GM18502 (cell line): ENCODE measurements at regions not wholly inside any gene's neighbourhood (a gene's known extent, or its start where the extent isn't known, plus 50 kb on each side); places are given as distances from the start of the nearest gene placed in this dataset.
"Not testable (repeated sequence)": the region's sequence is repeated elsewhere in the genome, so short reads cannot be mapped to it uniquely, and the experiment has no call there.

Source experiments
- ATAC-seq: cut with Tn5 transposase; IDR thresholded peaks from one replicate; pipeline ENCODE4 v1.9.1; 2021; ENCODE audit warnings: mild to moderate bottlenecking; ENCODE audit not compliant: unreplicated experiment, poor library complexity

DNA sequence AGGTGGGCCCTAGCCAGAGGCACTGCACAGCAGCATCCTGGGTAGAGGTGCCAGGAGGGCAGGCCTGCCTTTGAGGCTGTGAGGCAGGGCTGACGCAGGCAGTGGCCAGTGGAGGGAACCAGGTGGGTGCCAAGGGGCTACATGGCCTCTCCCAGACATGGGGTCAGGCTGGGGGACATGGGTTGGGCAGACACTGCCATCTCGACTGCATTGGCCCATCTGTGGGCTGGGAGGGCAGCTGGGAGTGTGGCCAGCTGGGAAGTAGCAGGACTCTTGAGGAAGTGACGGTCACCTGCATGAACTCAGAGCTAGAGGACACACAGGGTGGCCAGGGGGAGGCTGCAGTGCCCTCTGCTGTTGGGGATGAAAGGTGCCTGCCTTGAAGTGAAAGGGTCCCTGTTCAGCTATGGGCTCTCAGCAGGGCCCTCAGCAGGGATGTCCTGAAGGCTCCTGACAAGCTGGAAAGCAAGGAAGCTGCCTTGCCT is 294.6 kb downstream of the CCDC74A start:
- not testable (repeated sequence) for ATAC-seq

DNA sequence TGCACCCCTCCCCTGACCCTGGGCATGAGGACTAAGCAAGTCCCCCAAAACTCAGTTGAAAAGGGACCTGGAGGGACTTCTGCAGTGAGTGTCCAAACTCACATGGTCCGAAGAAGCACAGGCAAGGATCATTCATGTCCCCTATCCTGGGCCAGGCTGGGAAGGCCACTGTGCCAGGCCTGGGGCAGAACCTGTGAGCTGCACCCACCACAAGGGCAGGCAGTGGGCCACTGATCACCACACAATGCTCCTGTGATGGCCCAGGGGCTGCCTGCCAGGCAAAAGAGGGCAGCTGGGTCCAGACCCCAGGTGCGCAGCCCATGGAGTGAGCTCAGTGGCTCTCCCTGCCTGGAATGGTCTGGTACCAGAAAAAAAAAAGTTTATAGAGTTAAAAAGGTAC is 295.4 kb downstream of the CCDC74A start:
- ATAC-seq: not testable (repeated sequence)

DNA sequence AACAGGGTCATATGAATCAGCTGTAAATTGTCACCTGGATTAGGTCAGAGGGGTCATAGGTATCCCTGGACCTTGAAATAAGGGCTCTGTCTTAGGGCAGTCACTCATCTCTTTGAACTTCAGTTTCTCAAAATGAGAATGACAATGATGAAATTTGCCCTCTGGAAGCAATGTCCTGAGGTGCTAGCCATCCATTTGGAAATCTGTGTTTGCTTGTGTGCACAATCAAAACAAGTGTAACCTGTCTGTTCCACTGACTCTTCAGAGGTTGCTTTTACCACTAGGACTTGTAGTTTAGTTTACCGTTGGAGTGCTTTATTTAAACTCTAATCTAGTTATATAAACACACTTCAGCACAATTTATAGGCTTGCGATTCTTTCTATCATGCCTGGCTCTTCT is 297.3 kb downstream of the CCDC74A start:
- ATAC-seq: not testable (repeated sequence)

DNA sequence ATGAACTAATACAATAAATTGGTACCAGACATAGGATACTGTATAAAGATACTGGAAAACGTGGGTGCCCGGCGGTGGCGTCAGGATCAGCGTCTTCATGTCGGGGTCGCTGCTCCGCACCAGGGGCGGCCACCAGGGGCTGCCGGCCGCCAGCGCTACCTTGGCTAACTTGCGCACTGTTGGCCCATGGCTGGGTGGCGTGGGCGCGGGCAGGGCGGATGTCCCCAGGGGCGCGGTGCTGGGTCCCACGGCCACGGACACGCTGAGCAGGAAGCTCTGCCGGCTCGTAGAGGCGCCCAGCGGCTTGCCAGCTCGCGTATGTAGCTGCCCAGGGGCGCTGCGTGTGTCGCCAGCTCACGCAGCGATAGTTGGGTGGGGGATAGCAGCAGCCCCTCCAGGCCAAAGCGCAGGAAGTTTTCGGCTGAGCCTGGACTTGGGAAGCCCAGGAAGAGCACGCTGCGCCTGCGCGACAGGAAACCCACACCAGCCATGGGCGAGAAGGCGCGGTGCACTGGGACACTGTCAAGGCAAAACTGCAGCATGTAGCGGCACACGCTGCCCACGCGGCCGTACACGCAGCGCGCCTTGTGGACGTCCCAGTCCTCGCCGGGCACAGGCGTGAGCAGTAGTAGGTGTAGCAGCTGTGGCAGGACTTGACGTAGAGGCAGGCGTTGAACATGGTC is 299.9 kb downstream of the CCDC74A start:
- no peak for ATAC-seq

DNA sequence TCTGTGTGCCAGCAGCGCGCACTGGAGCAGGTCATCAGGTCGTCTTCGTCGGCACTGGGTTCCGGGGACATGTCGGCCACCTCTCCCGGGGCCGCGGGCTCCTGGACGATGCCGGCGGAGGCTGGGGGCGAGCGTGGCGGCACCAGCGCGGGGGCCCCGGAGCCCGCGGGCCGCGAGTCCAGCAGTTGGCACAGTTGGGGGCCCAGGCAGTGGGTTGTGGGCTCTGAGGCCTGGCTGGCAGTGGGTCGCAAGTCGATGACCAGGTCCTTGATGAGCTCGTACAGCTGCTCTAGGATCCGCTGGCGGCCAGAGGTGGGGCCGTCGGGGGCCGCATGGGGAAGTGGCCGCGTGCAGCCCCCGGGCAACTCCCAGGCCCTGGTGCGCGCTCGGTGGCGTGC is 300.5 kb downstream of the CCDC74A start:
- ATAC-seq: no peak

DNA sequence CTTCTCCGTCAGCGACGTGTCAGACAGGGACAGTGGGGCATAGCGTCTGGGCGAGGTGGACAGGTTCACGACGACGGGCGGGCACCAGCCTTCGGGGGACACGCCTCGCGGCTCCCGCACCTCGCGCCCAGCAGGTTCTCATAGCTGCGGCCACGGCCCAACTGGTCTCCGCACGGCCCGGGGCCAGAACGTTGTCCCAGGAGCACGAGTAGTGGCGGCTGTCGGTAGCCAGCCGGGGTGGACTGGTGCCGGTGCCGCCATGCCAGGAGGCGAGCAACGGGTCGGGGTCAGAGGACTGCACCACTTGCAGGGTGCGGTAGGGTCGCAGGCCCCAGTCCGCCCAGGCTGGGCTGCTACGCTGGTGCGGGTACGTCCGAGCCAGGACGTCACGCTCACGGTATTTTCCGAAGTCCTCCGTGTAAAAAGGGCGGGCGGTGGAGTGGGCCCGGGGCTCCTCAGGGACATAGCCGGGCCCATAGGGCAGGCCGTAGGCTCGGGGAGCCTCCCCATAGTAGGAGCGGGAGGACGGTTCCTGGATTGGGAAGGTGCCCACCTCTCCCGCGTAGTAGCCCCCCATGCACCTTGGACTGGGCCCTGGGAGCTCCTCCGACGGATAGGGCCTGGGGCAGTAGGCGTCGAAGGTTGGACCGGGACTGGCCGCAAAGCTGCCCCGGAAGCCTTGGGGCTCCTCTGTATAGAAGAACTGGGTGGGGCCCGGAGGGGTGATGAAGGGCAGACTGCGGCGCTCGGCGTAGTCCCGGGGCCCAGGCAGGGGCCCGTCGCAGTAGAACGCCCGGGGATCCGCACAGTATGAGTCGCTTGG is 301.2 kb downstream of the CCDC74A start:
- ATAC-seq: not testable (repeated sequence)

DNA sequence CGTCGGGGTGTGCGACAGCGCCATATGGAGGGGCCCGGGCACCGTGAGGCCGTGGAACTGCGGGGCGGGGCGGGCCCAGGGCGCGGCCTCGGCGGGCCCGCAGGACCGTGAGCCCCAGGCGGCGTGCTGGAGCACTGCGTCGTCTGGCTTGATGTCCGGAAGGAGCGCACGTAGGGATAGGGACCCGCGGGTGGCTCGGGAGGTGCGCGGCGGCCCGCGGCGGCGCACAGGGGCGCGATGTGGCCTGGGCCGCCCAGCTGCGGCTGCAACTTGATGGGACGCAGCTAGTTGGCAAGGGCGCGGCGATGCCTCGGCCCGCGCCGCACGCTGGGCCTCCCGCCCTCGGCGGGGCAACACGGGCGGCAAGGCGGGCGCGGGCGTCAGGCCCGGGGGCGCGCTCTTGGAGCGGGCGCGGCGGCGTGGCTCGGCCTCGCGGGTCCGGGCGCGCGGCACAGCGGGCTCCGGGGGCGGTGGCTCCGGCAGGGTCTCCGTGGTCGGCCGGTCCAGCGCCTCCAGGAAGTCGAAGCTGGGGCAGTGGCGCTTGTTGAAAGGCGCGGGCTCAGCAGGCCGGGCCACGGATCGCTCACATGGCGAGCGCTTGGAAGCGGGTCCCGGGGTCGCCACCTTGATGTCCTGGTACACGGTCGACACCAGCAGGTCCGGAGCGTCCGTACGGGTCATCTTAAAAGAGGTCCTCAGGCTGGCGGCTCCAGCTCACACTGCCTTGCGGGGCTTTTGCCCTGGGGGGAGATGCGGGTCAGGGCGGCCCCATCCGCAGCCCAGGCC is 302.0 kb downstream of the CCDC74A start:
- ATAC-seq: not testable (repeated sequence)

DNA sequence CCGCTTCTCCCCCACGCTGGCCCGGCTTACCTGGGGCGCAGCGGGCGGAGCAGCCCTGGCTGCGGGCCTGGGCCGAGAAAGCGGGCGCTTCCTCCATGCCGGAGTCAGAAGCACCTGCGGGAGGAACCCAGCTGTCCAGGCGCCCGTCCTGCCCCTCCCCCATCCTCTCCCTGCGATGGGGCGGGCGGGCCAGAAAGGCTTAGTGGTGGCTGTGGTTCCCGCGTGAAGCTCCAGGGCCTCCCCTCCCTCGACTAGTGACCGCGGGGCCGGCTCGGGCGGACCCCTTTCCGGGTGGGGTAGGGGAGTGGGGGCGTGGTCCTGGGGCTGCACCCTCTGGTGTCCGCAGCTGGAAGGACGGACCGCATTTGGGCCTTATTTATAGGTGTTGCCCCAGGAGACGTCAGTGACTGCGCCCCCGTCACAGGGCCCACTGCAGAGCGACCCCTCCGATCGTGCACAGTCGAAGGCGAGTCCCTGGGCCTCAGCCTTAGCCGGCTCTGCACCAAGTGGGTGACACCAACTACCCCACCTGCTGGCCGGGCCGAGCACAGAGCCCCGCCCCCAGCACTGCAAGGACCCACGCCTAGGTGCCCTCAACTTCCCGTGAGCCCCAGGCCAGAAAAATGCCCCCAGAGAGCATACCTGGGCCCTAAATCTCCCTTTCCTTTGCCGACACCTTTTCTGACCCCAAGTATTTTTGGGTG is 302.7 kb downstream of the CCDC74A start:
- ATAC-seq: not testable (repeated sequence)

DNA sequence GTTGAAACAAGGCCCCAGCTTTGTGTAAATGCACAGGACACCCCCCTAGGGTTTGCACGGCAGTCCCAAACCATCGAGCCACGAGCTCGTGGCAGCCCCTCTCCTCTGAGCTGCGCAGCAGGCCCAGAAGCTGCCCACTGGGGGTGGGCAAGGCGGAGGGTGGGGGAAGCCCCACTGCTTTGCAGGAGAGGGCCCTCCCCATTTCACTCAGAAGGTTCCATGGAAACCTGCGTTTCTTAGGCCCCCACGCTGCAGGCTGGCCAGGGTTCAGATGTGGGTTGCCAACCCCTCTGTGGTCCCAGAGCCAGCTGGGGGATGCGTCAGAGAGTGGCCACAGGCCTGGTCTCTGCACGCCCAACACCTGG is 303.2 kb downstream of the CCDC74A start:
- ATAC-seq: not testable (repeated sequence)

DNA sequence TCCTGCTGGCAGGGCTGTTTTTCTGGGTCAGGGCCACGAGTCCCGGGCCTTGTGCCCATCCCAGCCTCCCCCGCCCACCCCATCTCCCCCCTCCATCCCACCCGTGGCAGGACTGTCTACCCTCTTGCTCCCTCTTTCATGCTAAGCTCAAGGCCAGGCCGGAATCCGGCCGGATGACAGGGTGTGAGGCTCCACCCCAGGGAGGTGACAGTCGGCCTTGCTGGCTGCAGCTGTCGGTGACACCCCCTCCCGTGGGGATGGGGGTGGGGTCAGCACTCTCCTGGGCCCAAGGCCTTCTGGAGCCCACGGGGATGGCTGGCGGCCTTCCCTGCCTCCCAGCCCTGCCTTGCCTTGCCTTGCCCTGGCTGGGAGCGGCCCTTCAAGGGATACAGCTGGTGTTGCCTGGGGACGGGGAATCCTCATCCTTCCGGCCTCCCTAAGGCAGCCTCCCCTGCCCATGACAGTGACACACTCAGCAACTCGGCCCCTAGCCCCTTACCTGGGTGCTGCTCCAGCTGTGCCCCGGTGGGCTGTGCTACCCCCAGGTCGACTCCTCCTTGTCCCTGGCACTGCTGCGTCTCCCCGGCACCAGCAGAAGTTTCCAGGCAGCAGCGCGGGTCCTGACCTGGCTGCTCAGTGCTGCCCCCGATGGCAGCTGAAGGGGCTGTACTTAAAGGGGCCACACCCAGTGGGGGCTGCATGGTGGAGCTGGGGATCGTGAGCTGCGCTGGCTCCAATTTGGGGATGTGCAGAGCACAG is 303.9 kb downstream of the CCDC74A start:
- peak; percentile 62 for ATAC-seq

DNA sequence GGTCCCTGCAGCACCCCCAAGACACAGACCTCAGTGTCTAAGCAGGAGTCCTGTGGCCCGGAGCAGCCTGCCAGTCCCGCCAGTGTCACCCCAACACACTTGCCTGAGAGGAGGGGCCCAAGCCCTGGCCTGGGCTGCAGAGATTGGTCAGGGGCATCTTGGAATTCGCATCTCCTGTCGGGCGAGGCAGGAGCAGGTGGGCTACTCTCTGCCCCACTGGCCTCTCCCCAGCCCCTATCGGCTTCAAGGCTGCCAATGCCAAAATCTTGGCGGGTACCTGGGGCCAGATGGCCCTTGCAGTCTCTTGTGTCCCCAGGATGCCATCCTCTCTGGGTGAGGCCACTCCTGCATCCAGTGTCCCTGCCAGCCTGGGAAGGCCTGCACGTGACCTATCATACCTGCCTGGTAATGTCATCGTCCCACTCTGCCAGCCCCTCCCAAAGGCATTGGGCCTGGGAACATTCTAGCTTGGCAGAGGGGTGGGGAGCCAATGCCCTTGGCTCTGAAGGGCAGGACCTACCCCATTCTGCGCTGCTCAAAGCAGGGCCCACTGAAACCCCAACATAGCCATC is 304.6 kb downstream of the CCDC74A start:
- ATAC-seq: not testable (repeated sequence)

DNA sequence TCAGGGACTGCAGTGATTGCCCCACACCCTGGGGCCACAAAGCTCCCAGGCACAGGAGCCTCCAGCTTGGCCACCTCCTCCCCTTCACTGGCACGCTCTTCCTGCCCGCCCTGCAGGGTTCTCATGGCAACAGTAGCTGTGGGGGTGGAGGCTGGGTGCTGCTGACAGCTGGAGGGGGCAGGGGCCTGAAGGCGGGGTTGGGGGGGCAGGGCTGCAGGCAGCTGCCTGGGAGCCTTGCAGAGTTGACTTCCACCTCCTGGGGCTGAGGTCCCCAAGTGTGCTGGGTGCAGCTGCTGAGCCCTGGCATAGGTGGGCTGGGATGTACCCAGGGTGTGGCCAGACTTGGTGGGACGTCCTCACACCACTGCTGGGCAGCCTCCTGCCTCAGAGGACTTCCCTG is 305.2 kb downstream of the CCDC74A start:
- not testable (repeated sequence) for ATAC-seq

DNA sequence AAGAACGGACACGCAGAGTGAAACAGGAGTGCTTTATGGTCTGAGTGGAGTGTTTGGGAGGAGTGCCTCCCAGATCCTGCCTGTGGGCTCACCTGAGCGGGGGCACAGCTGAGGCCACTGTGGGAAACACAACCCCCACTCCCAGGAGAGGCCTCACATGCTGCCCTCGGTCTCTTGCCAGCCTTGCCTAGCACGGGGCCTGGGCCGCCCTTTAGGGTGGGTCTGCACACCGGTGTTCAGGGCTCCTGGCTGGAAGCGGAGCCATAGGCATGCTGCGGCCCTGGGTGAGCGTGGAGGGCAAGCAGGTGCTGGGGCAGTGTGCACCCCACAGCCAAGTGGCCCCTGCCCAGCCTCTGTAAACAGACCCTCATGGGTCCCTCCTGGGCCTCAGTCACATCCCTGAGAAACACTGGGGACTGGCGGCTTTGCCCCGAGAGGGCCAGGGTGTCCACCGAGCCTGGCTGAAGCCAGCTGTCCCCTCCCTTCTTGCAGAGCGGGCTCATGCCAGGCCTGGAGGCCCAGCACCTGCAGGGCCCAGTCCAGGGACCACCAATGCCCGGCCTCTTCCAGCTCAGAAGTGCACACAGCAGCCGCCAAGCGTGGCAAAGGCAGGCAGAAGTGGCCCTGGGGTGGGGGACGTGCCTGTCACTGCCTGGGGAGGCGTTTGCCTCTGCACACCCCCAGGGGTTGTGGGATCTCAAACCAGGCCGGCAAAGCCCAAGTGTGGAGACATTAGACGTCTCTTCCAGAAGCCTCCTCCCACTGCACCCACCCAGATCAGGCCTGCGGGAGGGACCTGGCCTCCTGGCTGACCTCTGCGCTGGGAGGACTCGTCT is 305.9 kb downstream of the CCDC74A start:
- ATAC-seq: not testable (repeated sequence)

DNA sequence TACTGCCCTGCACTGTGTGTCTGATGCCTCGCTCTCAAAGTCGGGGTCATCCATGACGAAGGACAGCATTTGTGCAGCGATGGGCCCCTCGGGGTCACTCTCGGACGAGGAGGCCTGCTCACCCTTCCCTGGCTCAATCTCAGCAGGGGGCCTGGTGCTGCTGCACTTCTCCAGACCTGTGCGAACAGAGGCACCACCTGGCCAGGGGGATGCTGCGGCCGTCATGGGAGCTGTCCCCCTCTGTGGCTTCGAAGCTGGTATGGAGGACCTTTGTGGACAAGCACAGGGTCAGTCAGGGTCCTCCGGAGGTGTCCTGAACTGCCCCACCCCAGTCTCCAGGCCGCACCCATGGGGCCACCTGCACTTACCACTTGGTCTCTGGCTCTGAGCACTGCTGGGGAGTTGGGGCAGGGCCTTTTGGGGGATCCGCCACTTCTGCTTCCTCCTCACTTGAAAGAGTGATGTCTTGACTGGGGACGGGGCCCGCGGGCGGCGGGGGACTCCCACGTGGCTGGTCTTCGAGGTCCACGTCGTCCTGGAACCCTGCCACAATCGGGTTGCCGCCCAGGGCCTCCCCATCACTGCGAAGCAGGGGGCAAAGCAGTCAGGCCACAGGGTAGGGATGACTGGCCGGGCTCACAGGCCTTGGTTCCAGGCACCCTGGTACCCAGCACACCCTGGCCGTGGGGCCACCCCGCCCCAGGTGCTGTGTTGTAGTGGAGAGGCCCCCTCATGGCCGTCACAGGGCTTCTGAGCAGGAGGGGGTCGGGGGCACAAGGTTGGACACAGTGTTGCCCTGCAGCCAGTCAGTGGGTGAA is 306.7 kb downstream of the CCDC74A start:
- ATAC-seq: not testable (repeated sequence)

DNA sequence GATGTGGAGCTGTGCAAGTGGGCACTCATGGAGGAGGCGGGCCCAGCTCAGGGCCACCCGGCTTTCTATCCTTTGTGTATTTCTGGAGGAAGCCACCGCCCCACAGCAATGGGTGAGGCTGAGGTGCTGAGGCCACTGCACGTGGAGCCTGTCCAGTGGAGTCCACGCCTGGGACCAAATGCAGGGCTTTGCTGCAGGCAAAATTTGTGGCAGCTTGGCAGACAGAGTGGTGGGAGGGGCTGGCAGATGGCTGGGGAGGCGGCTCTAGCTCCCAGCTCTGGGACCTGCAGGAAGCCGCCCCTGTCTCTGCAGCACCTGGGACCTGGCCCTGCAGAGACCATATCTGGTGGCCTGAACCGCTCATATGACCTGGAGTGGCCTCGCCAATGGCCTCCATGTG is 307.3 kb downstream of the CCDC74A start:
- ATAC-seq: not testable (repeated sequence)

DNA sequence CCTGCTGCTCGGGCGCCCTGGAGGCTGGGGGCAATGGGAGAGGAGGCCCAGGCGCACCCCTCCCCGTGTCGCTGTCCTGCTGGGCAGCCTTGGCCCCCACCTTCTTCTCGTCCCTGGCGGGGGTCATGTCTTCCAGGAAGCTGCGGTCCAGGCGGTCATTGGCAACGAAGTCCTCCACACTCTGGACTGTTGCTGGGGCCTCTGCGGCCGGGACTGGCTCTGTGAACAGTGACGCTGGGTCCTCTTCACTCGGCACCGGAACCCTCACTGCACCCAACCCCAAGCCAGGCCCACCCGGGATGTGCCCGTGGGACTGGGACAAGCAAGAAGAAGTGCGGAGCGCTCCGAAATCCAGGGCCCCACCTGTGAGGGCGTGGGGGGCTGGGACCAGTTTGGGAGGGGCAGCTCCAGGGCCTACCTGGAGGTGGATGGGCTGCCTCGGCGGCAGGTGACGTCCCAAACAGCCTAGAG is 308.0 kb downstream of the CCDC74A start:
- ATAC-seq: no peak

DNA sequence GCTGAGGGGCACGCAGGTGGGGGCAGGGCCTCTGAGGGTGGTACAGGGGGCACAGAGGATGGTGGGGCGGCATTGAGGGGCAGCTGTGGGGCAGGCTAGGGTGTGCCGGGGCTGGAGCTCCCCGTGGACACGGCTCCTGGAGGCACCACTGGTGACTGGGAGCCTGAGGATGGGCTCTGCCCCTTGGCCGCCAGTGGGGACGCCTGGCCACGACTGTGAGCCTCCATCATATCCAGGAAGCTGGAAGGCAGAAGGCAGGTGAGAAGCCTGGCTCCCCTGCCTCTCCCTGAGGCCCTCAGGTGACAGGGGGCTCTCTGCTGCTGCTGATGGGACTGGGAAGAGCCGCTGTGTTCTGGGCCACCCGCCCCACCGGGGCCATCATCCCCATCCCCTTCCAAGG is 308.4 kb downstream of the CCDC74A start:
- ATAC-seq: not testable (repeated sequence)
